Esophagus squamous epithelium (tissue), 4 donors: ENCODE measurements at regions not wholly inside any gene's neighbourhood (a gene's known extent, or its start where the extent isn't known, plus 50 kb on each side); places are given as distances from the start of the nearest gene placed in this dataset.

Experiments used
- CTCF ChIP-seq, 6 experiments: fragments of 450-650 bp in 4 of 6; fragments of 200-600 bp in 2 of 6; sonication (generic) in 2 of 6; IDR thresholded peaks; one replicate each; pipeline ENCODE4 v1.5.1; 2016 to 2019; ENCODE audit warnings: antibody characterized with exemption in 6 of 6, mild to moderate bottlenecking in 4 of 6, moderate library complexity in 4 of 6
- POLR2A ChIP-seq, 4 donors: fragments of 450-650 bp; IDR thresholded peaks; one replicate each; pipeline ENCODE4 v1.6.1; 2017; ENCODE audit warnings: antibody characterized with exemption in 4 of 4, mild to moderate bottlenecking in 4 of 4, moderate library complexity in 3 of 4

- no peak for TF ChIP-seq CTCF (IDR thresholded peaks at IDR 0.05)
- no peak for TF ChIP-seq POLR2A (IDR thresholded peaks at IDR 0.05)
These were observed 284.9 kb downstream of the FBXO8 start for GRCh38 chr4:173998471-173999144.
